Mononuclear cell (primary cell): ENCODE measurements at regions not wholly inside any gene's neighbourhood (a gene's known extent, or its start where the extent isn't known, plus 50 kb on each side); places are given as distances from the start of the nearest gene placed in this dataset.
"Not testable (repeated sequence)": the region's sequence is repeated elsewhere in the genome, so short reads cannot be mapped to it uniquely, and the experiment has no call there.

Source experiments
- H3K27me3 ChIP-seq: 2 replicates; pipeline ENCODE4 v1.6.0; 2011; ENCODE audit warnings: low read length, control low read depth; ENCODE audit not compliant: insufficient read depth
- H3K4me1 ChIP-seq: 2 replicates; pipeline ENCODE4 v1.5.1; 2011; ENCODE audit warnings: mild to moderate bottlenecking, low read length, control low read depth; ENCODE audit not compliant: insufficient read depth
- H3K4me3 ChIP-seq: 2 replicates; pipeline ENCODE4 v1.5.1; 2011; ENCODE audit warnings: mild to moderate bottlenecking, low read length, moderate library complexity
- H3K9me3 ChIP-seq: 2 replicates; pipeline ENCODE4 v1.5.1; 2011; ENCODE audit warnings: low read depth, mild to moderate bottlenecking, control low read depth, low read length

GRCh38 chr21:23960769-23961168, 1646.5 kb downstream of the MRPL39 start:
- no peak overlapping the region for H3K4me3 ChIP-seq
- H3K27me3 ChIP-seq, result no peaks in the 10 kb centered on the region
- H3K9me3 ChIP-seq, result no peaks in the 10 kb centered on the region
- H3K4me1 ChIP-seq, result no peaks in the 10 kb centered on the region

- no peaks in the 10 kb centered on the region for H3K27me3 ChIP-seq
- H3K9me3 ChIP-seq, result no peaks in the 10 kb centered on the region
- peaks cover 4% of the 10 kb centered on the region for H3K4me1 ChIP-seq
- H3K4me3 ChIP-seq, result no peak overlapping the region
Observed at GRCh38 chr21:23955135-23955843, 1652.0 kb downstream of the MRPL39 start.

- H3K27me3 ChIP-seq, result no peaks in the 10 kb centered on the region
- peaks cover 8% of the 10 kb centered on the region for H3K4me1 ChIP-seq
- H3K9me3 ChIP-seq, result no peaks in the 10 kb centered on the region
- no peak overlapping the region for H3K4me3 ChIP-seq
Observed at GRCh38 chr21:23952269-23952668, 1655.0 kb downstream of the MRPL39 start.

GRCh38 chr21:23951251-23951650, 1656.0 kb downstream of the MRPL39 start:
- Histone ChIP-seq H3K27me3 (no peaks in the 10 kb centered on the region), H3K4me3 (no peak overlapping the region), H3K4me1 (peaks cover 8% of the 10 kb centered on the region), H3K9me3 (no peaks in the 10 kb centered on the region)

GRCh38 chr21:23950344-23950743, 1656.9 kb downstream of the MRPL39 start:
- Histone ChIP-seq H3K4me1 (peaks cover 8% of the 10 kb centered on the region), H3K27me3 (no peaks in the 10 kb centered on the region), H3K4me3 (no peak overlapping the region), H3K9me3 (no peaks in the 10 kb centered on the region)

- Histone ChIP-seq H3K4me3 (no peak overlapping the region), H3K27me3 (no peaks in the 10 kb centered on the region)
Observed at GRCh38 chr21:23949493-23949892, 1657.8 kb downstream of the MRPL39 start.

GRCh38 chr21:23939369-23940065, 1667.8 kb downstream of the MRPL39 start:
- Histone ChIP-seq H3K4me3 (no peak overlapping the region), H3K27me3 (no peaks in the 10 kb centered on the region), H3K4me1 (peaks cover 7% of the 10 kb centered on the region), H3K9me3 (no peaks in the 10 kb centered on the region)

More at GRCh38 chr21:23949493-23949892, 1657.8 kb downstream of the MRPL39 start:
- Histone ChIP-seq H3K4me1 (peaks cover 8% of the 10 kb centered on the region), H3K9me3 (no peaks in the 10 kb centered on the region)

- no peak overlapping the region for H3K4me3 ChIP-seq
Observed at GRCh38 chr21:23936991-23937390, 1670.3 kb downstream of the MRPL39 start.

GRCh38 chr21:23936224-23936623, 1671.1 kb downstream of the MRPL39 start:
- Histone ChIP-seq H3K9me3 (no peaks in the 10 kb centered on the region), H3K4me1 (peaks cover 7% of the 10 kb centered on the region), H3K4me3 (no peak overlapping the region), H3K27me3 (no peaks in the 10 kb centered on the region)

More at GRCh38 chr21:23936991-23937390, 1670.3 kb downstream of the MRPL39 start:
- no peaks in the 10 kb centered on the region for H3K27me3 ChIP-seq
- peaks cover 7% of the 10 kb centered on the region for H3K4me1 ChIP-seq
- H3K9me3 ChIP-seq, result no peaks in the 10 kb centered on the region

- Histone ChIP-seq H3K4me3 (no peak overlapping the region), H3K4me1 (no peaks in the 10 kb centered on the region), H3K9me3 (no peaks in the 10 kb centered on the region), H3K27me3 (no peaks in the 10 kb centered on the region)
Observed at GRCh38 chr21:23930565-23930964, 1676.7 kb downstream of the MRPL39 start.

GRCh38 chr21:23926430-23926829, 1680.9 kb downstream of the MRPL39 start:
- H3K27me3 ChIP-seq, H3K9me3 ChIP-seq, H3K4me3 ChIP-seq, H3K4me1 ChIP-seq: not testable (repeated sequence)

GRCh38 chr21:23921670-23922418, 1685.4 kb downstream of the MRPL39 start:
- no peak overlapping the region for H3K4me3 ChIP-seq
- no peaks in the 10 kb centered on the region for H3K27me3 ChIP-seq
- no peaks in the 10 kb centered on the region for H3K9me3 ChIP-seq
- peaks cover 6% of the 10 kb centered on the region for H3K4me1 ChIP-seq

- no peaks in the 10 kb centered on the region for H3K27me3 ChIP-seq
- no peaks in the 10 kb centered on the region for H3K9me3 ChIP-seq
Observed at GRCh38 chr21:23900727-23901126, 1706.6 kb downstream of the MRPL39 start.

GRCh38 chr21:23899561-23899960, 1707.7 kb downstream of the MRPL39 start:
- H3K27me3 ChIP-seq, result no peaks in the 10 kb centered on the region
- no peak overlapping the region for H3K4me3 ChIP-seq
- no peaks in the 10 kb centered on the region for H3K4me1 ChIP-seq
- H3K9me3 ChIP-seq, result no peaks in the 10 kb centered on the region

More at GRCh38 chr21:23900727-23901126, 1706.6 kb downstream of the MRPL39 start:
- H3K4me1 ChIP-seq, result no peaks in the 10 kb centered on the region
- no peak overlapping the region for H3K4me3 ChIP-seq

- no peaks in the 10 kb centered on the region for H3K9me3 ChIP-seq
- H3K4me1 ChIP-seq, result no peaks in the 10 kb centered on the region
- no peaks in the 10 kb centered on the region for H3K27me3 ChIP-seq
- no peak overlapping the region for H3K4me3 ChIP-seq
Observed at GRCh38 chr21:23890652-23891051, 1716.6 kb downstream of the MRPL39 start.
